HG03575 (cell line): ENCODE measurements at regions not wholly inside any gene's neighbourhood (a gene's known extent, or its start where the extent isn't known, plus 50 kb on each side); places are given as distances from the start of the nearest gene placed in this dataset.

Source experiments
- ATAC-seq: cut with Tn5 transposase; IDR thresholded peaks from one replicate; pipeline ENCODE4 v1.9.1; 2021; ENCODE audit not compliant: unreplicated experiment, insufficient number of reproducible peaks, low FRiP score; ENCODE audit errors: extremely low read depth

DNA sequence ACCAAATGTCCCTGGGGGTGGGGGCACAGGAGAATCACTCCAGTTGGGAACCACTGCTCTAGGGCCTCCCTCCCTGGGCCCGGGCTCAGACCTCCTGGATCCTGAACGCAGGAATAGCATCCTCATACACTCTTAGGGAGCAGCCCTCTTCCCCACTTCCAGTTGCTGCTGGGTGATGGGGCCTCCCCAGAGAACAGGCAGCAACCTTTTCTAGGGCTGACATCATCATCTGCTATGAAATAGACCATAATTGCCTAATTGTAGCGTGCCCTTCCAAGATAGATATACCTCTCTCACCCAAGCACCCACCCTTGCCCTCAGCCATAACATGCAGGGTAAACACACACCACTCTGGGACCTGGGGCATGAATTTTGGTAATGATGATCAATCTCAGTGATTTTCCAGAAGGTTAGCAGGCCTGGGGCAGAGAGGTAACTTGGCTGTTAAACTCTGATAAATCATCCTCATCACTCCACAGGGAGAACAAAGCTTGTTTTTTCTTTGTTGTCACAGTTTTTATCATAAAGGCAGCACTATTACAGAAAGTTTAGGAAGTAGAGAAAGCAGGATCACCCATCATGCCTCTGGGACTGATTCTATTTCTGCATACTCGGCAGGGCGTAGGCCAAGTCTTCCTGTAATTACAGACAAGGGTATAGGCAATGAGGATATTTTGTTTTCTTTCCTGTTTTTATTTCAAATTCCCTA lies 88.3 kb upstream of the PRDM11 start:
- ATAC-seq: no peak

DNA sequence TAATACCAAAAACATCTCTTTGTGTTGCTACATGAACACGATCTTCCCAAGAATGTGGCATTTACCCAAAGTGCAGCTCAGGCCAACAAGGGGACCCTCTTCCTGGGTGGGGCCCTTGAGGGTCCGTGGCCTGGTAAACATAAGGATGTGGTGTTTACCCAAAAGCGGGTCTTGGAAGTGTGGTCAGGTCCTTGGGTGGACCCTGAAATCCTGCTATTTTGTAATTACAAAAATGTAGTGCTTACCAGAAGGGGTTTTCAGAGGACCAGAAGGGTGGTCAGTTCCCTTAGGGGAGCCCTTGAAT lies 87.8 kb upstream of the PRDM11 start:
- ATAC-seq: no peak

DNA sequence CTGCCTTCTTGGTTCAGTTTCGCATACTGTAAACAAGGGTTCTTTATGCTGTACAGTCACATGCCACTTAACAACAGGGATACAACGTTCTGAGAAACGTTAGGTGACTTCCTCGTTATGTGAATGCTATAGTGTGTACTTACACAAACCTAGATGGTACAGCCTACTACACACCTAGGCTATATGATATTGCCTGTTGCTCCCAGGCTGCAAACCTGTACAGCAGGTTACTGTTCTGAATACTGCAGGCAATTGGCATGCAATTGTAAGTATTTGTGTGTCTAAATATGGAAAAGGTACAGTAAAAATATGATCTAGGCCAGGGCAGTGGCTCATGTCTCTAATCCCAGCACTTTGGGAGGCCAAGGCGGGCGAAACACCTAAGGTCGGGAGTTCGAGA lies 85.7 kb upstream of the PRDM11 start:
- no peak for ATAC-seq

DNA sequence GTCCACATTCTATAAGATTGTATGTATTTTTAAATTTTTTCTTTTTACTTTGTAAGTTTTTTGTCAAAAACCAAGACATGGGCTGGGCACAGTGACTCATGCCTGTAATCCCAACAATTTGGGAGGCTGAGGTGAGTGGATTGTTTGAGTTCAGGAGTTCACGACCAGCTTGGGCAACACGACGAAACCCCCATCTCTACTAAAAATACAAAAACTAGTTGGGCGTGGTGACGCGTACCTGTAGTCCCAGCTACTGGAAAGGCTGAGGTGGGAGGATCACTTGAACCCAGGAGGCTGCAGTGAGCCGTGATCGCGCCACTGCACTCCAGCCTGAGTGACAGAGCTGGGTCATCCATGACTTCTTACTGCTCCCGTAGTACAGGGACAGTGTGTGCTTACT lies 84.8 kb upstream of the PRDM11 start:
- no peak for ATAC-seq

DNA sequence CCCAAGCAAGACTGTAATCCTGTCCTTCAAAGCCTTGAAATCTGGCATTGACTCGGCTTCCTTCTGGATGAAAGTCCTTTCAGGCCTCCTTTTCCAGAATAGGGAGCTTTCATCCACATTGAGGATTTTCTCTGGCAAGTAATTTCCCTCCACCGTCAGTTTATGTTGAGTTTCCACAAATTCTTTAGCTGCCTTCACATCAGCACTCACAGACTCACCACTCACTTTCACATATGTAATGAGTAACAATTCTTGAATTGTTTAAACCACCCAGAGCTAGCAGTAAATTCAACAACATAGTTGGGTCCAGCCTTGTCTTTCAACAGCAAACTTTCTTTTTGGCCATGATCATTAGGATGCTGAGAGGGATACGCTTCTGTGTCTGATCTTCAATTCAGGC lies 84.3 kb upstream of the PRDM11 start:
- ATAC-seq: no peak

DNA sequence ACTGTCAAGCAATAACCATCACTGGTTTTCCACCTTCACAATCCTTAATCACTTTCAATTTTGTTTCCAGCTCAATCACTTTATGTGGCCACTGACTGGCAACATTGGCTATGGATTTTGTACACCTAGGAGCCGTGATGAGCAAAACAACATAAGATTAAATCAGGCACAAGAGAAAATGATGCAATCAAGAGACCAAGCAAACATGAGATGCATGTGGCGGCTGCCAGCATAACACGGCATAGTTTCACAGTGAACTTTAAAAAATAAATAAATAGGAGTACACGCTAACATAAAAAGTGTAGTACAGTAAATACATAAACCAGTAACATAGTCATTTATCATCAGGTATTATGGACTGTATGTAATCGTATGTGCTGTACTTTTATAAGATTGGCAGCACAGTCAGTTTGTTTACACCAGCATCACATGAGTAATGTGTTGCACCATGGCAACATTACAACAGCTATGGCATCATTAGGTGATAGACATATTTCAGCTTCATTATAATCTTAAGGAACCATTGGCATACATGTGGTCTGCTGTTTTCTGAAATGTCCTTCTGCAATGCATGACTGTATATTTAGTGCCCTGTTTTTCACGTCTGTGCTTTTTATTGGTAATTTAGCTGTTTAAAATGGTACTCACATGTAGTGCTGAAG lies 83.3 kb upstream of the PRDM11 start:
- ATAC-seq: no peak

DNA sequence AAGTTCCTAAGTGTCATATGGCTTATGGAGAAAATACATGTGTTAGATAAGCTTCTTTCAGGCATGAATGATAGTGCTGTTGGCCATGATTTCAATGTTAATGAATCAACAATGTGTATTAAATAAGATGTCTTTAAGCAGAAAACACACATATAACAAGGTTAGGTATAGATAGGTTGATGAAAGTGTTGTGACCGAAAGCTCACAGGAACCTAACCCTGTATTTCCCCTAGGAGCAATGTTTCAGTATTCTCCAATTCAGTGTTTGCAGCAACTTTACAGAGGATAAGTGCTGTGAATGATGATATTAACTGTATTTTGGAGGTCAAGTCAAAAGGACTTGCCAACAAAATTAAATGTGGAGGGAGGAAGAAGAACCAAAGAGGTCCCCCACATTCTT lies 82.8 kb upstream of the PRDM11 start:
- no peak for ATAC-seq

DNA sequence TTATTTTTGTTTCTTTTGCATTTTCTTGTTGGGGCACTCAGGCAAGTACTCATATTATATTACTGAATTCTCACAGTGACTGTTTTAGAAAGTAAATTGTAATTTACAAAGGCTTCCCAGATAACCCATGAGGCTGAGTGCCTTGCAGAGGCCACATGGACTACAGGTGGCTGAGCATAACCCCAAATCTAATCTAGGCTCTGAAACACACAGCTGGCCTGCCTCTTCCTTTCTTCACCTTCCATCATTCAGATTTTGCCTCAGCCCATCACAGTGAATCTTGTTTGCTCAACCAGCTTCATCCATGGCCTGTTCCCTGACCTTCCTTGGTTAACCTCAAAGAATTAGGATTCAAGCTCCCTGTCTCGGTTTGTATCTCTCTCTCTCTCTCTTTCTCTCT lies 78.5 kb upstream of the PRDM11 start:
- no peak for ATAC-seq

DNA sequence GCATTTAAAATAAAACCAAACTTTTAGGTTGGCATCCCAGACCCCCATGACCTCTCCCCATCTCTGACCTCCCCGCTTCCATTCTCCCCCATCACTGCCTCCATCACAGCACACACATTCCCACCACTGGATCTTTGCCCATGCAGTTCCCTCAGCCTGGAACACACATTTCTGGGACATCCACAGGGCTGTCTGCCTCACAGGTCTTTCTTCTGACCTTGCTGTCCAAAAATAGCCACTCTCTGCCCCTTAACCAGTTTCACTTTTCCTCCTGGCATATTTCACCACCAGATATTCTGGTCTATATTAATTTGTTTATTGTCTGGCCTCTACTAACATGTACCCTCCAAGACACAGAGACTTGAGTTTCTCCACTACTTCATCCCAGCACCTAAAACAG lies 75.2 kb upstream of the PRDM11 start:
- no peak for ATAC-seq

DNA sequence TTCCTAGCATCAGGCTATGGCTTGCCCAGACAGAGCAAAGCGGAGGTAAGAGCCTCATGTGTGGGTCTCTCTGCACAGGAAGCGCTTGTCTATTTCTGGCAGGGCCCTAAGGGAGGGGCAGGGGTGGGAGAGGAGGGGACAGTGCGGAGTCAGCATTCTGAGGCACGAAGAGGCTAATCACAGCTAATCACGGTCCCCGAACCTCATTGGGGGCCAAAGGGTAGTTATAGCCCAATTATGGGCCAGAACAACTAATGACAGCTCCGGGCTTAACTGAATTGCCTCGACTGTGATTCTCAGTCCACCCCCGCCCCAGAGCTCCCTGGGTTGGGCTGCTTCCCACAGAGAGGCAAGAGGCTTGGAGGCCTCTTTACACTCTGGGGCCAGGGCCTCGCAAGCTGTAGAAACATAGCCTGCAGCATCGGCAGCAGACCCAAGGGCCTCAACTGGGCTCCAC lies 72.7 kb upstream of the PRDM11 start:
- no peak for ATAC-seq

DNA sequence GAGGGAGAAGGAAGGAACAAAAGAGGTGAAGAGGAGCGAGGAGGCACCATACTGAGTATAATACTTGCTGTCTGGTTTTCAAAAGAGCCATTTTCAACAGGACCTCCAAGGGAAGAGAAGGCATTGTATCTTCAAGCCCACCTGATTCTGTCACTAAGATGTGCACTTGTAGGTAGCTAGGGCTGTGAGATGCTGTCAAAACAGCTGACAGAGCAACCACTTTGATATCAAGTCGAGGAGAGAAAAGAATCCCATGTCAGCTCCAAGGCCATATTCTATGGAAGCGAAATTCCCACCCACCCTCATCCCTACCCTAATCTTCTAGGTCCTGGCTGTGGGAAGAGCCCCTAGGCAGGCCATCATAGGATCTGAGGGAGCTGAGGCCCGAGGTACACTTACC lies 70.9 kb upstream of the PRDM11 start:
- no peak for ATAC-seq

DNA sequence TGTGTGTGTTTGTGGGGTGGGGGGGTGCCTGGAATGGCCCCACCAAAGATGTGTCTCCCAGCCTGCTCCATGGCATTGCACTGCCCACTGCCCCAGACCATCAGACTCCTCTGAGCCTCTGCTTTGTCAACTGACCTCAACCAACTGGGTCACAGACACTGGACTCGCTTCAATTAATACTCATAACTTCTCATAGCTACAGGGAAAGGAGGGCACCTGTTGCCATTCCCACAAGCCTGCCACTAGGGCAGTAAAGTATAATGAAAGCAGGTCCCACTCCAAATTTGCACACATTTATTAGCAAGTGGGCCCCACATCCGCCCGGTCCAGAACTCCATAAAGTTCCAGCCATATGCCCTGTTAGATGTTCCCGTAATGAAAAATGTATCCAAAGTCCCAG lies 70.5 kb upstream of the PRDM11 start:
- no peak for ATAC-seq

DNA sequence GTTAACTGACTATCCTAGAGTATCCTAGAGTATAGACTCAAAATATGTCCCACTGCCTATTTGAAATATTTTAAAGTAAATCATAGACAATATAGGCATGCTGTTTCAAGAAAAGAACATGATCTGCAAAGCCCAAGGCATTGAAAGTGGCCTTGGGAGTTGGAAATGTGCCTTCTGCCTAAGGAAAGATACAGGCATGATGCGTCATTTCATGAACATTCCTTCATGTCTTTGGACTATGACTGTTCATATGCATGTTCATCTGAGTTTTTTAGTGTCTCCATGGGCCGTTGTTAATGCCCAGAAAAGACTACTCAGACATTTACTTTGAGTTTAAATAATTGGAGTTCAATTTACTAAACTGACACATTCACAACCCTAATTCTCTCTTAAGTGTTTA lies 69.7 kb upstream of the PRDM11 start:
- ATAC-seq: no peak

DNA sequence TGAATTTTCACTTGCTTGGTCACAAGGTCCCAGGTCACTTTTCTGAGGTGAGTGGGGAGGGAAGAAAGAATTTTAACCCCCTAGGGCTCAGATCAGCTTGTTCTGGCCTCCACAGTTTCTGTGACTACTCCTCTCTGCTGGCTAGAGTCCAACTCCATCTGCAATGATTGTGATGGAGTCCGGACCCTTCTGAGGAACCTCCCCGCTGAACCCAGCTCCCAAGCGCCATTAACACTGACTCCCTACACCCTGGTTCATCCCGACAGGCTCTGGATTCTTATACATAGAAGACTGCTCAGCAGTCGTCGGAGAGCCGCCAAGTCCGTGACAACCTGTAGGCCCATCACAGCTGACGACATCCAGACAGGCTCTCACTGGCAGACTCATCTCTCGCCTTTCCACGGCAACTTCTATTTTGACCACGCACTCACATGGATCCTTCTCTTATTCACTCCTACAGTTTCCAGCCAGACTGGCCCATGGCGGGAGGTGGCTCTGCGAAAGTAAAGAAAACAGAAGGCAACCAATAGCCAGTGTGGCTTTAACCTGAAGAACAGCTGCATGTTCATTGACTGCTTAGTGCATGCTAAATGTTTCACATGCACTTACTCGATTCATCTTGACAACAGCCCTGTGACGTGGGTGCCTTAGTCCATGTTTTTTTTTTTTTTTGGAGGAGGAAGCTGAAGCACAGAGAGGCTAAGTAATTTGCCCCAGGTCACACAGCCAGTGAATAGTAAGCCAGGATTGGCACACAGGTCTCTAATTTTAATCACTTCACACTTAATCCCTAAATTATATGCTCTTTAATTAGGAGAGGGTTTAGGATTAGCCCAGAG lies 68.0 kb upstream of the PRDM11 start:
- no peak for ATAC-seq

DNA sequence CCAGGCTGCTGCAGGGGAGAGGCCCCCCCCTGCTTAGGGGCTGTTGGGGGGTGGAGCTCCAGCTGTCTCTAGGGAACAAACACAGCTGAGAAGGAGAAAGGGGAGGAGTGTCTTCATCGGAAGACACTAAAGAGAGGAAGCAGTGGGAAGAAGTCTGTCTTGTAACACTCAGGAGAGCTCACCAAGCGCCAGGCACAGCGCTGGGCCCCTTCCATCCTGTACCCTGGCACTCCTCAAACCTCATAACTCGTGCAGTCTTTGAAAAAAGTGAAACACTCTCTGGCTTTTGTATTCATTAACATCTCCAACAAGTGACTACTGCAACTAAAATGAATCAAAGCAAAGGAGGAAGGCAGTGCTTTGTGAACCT lies 67.4 kb upstream of the PRDM11 start:
- ATAC-seq: no peak

DNA sequence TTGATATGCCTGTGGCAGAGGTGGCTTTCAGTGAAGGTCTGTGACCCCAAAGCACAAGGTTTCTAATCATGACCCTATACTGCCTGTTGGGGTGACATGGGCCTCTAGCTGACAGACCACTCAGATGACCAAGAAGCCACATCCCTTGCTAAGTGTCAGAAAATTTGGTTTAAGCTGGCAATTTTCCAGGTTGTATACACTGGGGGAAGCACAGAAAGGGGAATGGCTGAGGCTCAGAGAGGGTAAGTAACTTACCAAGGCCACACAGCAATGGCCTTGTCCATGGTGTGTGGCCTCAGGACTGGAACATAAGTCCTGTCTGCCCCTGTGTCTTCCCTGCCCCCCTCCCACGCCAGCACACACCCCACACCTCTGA lies 66.9 kb upstream of the PRDM11 start:
- ATAC-seq: no peak

DNA sequence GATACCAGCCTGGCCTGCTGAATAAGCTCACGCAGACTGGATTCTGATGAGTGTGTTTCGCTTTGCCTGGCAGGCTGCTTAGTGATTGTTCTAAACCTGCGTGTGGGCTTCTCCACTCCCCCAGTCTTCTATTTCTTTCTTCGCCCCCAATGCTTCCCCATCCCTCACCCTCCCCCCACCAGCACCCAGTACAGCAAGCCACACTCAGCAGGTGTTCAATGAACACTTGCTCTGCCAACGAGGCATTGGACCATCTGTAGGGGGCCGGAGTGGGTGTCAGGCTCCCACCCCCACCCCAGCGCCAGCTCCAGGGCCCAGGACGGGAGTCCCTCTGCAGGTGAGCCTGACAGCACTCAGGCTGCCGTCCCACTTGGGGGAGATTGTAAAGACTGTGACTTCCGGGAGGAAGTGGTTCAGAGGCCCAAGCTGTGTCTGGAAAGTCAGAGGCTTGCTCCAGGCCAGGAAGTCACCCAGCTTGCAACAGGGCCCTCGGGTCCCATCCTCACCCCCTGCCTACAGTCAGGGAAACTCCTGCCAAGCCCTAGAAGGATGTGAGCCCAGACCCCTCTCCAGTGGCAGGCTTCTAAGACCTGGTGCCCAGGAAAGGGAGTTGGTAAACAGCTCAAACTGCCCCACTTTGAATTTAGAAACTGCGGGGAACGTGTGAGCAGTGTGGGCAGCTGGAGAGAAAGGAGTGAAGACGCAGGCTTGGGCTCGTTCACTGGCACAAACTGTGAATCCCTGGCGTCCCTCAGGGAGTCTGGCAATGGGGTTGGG lies 66.3 kb upstream of the PRDM11 start:
- no peak for ATAC-seq

DNA sequence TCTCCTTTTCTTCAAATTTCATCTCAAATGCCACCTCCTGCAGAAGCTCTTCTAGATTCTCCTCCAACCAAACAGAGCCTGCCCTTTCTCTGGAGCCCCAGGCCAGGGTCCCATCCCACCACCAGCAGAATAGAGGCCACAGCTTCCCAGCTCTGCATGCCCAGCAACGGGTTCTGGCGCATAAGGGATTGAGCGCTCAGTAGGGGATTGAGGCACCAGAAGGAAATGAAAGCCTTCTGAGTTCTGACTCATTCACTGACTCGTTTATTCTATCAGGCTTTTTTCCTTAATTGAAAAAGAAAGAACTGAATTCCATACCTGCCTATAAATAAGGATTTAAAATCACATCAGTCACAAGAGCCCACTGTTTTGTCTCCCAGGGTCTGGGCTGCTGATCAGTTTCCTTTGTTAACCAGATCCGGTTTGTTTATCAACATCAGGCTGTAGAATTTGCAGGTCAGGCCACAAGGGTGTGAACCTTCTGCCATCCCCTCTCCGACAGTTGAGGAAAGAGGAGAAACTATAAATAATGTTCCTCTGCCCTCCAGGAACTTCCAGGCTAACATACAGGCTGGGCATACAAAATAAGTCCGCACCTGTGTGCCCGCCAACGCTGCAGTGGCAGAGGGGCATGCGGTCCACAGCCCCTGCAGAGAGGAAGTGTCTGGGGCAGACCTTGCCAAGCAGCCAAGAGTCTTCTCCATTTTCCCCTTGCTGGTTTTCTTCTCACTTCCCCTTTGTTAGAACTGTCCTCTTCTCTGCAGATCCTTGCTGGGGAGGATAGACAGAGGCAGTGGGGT lies 63.5 kb upstream of the PRDM11 start:
- ATAC-seq: no peak

DNA sequence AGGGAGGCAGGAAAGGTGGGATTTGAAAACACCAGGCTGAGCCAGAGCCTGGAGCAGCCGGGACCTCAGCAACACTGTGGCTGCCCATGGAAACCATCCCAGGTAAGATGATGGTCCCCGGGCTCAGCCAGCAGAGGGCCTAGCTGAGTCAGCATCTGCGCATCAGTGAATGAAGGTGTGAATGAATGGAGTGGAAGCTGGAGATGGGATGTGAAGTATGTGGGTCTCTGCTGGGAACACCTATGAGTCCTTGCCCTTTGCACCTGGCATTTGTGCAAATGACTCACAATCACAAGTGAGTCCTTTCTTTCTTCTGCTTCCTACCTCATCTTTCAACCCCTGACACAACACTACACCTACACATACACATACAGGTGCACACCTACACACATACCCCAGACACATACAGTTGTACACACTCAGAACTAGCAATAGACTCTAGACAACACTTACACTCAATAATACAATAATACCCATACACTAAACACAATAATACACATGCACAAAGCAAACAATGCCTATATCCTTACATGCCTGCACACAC lies 62.8 kb upstream of the PRDM11 start:
- no peak for ATAC-seq
